ENCODE measurements at regions not wholly inside any gene's neighbourhood (a gene's known extent, or its start where the extent isn't known, plus 50 kb on each side); places are given as distances from the start of the nearest gene placed in this dataset.

DNA sequence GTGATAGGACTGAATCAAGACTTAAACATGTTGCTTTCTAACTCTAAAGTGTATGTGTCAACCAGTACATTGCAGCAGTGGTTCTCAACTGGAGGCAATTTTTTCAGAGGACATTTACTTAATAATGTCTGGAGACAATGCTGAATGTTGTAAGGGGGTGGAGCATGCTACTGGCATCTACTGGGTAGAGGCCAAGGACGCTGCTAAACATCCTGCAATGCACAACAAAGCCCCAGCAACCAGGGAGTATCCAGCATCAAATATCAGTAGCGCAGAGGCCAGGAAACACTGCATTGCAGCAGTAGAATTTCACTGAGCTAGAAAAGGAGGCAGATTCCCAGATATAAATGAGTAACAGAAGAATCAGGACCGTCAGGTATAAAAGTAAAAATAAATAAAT lies 79.8 kb upstream of the GRM7 start:
- no peak overlapping the region for H3K4me2 ChIP-seq (ENCODE audit: insufficient read depth, low read length)
- H3K79me2 ChIP-seq (ENCODE audit: control insufficient read depth, insufficient read depth, low read length): no peaks in the 10 kb centered on the region
- no peaks in the 10 kb centered on the region for H3K27me3 ChIP-seq (ENCODE audit: control insufficient read depth in 2 of 2, insufficient read depth in 2 of 2, low read length in 2 of 2)
- ATAC-seq (no peak), FAIRE-seq (no peak), DNase-seq (ENCODE audit: extremely low read depth in 1 of 4, low spot score in 3 of 4) (no peak)
- intact Hi-C loops (cut with micrococcal nuclease) (no loop called here), in situ Hi-C loops (cut with MboI) (loop anchor here (25.0 kb wide), 1 partner anchor 1469 kb away; no protein-coding TSS in a partner anchor)
- ChIA-PET POLR2A (no interaction called here), CTCF (ENCODE audit: low intra/inter-chr PET ratio) (no interaction called here)
- no peak overlapping the region for H3K9ac ChIP-seq (ENCODE audit: insufficient read depth in 1 of 2, low read depth in 2 of 2, low read length in 2 of 2)
- H3K36me3 ChIP-seq (ENCODE audit: control insufficient read depth, insufficient read depth, low read length): no peaks in the 10 kb centered on the region
- no peak overlapping the region for H2AFZ ChIP-seq (ENCODE audit: low read depth, low read length)
- BruUV-seq (replicated peaks): no TSS peak
- WGBS (ENCODE audit: insufficient coverage, low coverage, missing lambda C conversion rate): 1% methylated on average over 3 of the region's 3 CpGs
- H4K20me1 ChIP-seq (replicated peaks; ENCODE audit: control insufficient read depth, insufficient read depth, low read length): no peaks in the 10 kb centered on the region
- no peaks in the 10 kb centered on the region for H3K9me1 ChIP-seq (ENCODE audit: control insufficient read depth, insufficient read depth, low read length)
- H3K27ac ChIP-seq (ENCODE audit: extremely low read depth, low read depth, low read length): no peak overlapping the region
- H3K9me3 ChIP-seq (replicated peaks; ENCODE audit: control insufficient read depth, insufficient read depth, low read depth, low read length): 0 out of 2 replicates have a peak, but pooled peaks cover 1% of the 10 kb centered on the region
- H3K4me3 ChIP-seq: no peak overlapping the region
- TF ChIP-seq ZNF384 (IDR thresholded peaks at IDR 0.05; ENCODE audit: low read depth, low read length): no peak
- no peak for TF ChIP-seq FOXK2 (conservative IDR thresholded peaks at IDR 0.05 in 1 of 2, IDR thresholded peaks at IDR 0.05 in 1 of 2; ENCODE audit: low read depth in 2 of 2)
- TF ChIP-seq, protein P1, sequence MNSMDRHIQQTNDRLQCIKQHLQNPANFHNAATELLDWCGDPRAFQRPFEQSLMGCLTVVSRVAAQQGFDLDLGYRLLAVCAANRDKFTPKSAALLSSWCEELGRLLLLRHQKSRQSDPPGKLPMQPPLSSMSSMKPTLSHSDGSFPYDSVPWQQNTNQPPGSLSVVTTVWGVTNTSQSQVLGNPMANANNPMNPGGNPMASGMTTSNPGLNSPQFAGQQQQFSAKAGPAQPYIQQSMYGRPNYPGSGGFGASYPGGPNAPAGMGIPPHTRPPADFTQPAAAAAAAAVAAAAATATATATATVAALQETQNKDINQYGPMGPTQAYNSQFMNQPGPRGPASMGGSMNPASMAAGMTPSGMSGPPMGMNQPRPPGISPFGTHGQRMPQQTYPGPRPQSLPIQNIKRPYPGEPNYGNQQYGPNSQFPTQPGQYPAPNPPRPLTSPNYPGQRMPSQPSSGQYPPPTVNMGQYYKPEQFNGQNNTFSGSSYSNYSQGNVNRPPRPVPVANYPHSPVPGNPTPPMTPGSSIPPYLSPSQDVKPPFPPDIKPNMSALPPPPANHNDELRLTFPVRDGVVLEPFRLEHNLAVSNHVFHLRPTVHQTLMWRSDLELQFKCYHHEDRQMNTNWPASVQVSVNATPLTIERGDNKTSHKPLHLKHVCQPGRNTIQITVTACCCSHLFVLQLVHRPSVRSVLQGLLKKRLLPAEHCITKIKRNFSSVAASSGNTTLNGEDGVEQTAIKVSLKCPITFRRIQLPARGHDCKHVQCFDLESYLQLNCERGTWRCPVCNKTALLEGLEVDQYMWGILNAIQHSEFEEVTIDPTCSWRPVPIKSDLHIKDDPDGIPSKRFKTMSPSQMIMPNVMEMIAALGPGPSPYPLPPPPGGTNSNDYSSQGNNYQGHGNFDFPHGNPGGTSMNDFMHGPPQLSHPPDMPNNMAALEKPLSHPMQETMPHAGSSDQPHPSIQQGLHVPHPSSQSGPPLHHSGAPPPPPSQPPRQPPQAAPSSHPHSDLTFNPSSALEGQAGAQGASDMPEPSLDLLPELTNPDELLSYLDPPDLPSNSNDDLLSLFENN (IDR thresholded peaks at IDR 0.05; ENCODE audit: low read depth in 2 of 2, low read length in 2 of 2): no peak
- TF ChIP-seq KDM1A (IDR thresholded peaks at IDR 0.05): no peak
- TF ChIP-seq ESRRA (IDR thresholded peaks at IDR 0.05; ENCODE audit: borderline replicate concordance, low read depth): no peak
- no peak for TF ChIP-seq DIDO1 (tag; IDR thresholded peaks at IDR 0.05; ENCODE audit: low read depth)
- no peak for TF ChIP-seq EWSR1 (IDR thresholded peaks at IDR 0.05; ENCODE audit: borderline replicate concordance, low read depth, partially characterized antibody)
- TF ChIP-seq, protein P2, sequence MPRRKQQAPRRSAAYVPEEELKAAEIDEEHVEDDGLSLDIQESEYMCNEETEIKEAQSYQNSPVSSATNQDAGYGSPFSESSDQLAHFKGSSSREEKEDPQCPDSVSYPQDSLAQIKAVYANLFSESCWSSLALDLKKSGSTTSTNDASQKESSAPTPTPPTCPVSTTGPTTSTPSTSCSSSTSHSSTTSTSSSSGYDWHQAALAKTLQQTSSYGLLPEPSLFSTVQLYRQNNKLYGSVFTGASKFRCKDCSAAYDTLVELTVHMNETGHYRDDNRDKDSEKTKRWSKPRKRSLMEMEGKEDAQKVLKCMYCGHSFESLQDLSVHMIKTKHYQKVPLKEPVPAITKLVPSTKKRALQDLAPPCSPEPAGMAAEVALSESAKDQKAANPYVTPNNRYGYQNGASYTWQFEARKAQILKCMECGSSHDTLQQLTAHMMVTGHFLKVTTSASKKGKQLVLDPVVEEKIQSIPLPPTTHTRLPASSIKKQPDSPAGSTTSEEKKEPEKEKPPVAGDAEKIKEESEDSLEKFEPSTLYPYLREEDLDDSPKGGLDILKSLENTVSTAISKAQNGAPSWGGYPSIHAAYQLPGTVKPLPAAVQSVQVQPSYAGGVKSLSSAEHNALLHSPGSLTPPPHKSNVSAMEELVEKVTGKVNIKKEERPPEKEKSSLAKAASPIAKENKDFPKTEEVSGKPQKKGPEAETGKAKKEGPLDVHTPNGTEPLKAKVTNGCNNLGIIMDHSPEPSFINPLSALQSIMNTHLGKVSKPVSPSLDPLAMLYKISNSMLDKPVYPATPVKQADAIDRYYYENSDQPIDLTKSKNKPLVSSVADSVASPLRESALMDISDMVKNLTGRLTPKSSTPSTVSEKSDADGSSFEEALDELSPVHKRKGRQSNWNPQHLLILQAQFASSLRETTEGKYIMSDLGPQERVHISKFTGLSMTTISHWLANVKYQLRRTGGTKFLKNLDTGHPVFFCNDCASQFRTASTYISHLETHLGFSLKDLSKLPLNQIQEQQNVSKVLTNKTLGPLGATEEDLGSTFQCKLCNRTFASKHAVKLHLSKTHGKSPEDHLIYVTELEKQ (CRISPR knock-in tag; IDR thresholded peaks at IDR 0.05): no peak
- TF ChIP-seq RFX5 (IDR thresholded peaks at IDR 0.05; ENCODE audit: low read depth, low read length): no peak
- no peak for TF ChIP-seq NFYB (IDR thresholded peaks at IDR 0.05; ENCODE audit: extremely low read depth, insufficient read length)
- no peaks in the 10 kb centered on the region for H3K4me1 ChIP-seq (replicated peaks in 1 of 2; ENCODE audit: control insufficient read depth in 2 of 2, insufficient read depth in 2 of 2, low read length in 2 of 2)
